GM18505 (cell line): ENCODE measurements at regions not wholly inside any gene's neighbourhood (a gene's known extent, or its start where the extent isn't known, plus 50 kb on each side); places are given as distances from the start of the nearest gene placed in this dataset.
"Not testable (repeated sequence)": the region's sequence is repeated elsewhere in the genome, so short reads cannot be mapped to it uniquely, and the experiment has no call there.

ENCODE experiments used
- ATAC-seq: cut with Tn5 transposase; IDR thresholded peaks from one replicate; pipeline ENCODE4 v1.9.1; 2021; ENCODE audit not compliant: unreplicated experiment
- POLR2A ChIP-seq: IDR thresholded peaks from 4 replicates; pipeline ENCODE4 v1.6.1; 2011; ENCODE audit warnings: borderline replicate concordance; ENCODE audit not compliant: insufficient read depth, insufficient read length; ENCODE audit errors: extremely low read depth

DNA sequence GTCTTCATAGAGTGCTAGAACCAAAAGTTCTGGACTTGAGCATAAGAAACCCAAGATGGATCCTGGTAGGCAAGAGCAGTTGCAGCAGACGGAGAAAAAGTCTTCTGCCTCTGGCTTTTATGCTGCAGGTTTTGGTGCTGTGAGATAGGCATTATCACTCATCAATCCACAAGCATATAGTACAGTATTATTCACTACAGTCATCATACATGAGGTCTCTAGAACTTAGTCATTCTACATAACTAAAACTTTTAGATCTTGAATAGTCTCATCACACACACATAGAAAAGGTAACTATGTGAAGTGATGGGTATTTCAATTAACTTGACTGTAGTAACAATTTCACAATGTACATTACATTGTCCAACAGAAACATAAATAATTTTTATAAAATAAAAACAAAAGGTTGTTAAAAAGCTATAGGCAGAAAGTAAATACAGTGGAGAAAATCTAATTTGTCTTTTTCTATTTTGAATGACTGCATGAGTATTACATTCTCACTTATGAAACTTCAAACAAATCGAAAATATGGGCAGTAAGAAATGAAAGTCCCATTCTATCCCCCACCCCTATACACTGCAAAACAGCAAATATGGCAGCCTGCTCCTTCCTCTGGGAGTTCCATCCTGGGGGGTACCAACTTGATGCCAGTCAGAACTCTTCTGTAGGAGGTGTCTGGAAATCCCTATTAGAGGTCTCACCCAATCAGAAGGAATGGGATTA, 534.3 kb upstream of the ACVR2A start:
- ATAC-seq: no peak
- TF ChIP-seq POLR2A: no peak

- TF ChIP-seq POLR2A: no peak
- peak; percentile 96 for ATAC-seq
Observed at GRCh38 chr2:147297820-147298219, 547.0 kb upstream of the ACVR2A start.

DNA sequence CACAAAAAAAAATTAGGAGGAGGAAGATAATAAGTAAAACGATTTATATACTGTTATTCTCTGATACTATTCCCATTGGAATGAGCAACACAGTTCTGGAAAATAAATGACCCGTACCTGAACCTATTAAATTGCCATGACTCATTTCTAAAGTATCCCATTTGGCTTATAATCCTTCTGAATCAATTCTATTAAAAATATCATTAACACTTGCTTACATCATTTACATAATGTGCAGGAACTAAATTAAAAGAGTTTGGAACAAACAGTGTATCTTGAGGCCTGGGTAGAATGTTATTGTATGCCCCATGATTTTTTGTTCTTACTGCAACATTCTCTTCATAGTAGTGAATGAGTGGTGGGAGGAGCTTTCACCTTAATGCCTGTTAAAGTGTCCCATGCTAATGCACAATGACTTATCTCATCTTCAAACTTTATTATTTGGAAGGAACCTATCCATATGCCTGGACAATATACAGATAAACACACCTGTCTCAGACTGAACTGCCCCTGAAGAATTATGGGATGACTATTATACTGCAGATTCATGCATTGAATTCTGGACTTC, 549.9 kb upstream of the ACVR2A start:
- no peak for ATAC-seq
- TF ChIP-seq POLR2A: no peak

GRCh38 chr2:147293991-147294824, 550.6 kb upstream of the ACVR2A start:
- ATAC-seq: no peak

GRCh38 chr2:147288131-147288530, 556.7 kb upstream of the ACVR2A start:
- ATAC-seq: no peak
- TF ChIP-seq POLR2A: no peak

More at GRCh38 chr2:147293991-147294824, 550.6 kb upstream of the ACVR2A start:
- no peak for TF ChIP-seq POLR2A

DNA sequence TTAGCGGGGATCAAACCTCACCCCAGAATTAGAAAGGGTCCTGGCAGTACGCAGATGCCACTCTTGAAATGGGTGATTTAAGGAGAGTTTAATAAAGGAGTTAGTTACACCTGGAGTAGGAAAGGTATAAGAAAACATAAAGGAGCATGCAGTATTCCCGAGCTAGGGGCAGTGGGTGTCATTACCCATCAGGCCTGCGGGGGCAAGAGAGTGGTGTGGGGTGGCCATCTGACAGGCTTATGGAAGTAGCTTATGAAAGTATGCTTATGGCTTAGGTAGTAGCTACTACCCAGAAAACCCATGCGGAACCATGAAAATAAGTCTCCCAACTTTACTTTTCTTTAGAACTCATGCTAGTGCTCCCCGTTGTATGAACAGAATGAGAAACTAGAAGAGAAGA, 568.9 kb upstream of the ACVR2A start:
- no peak for TF ChIP-seq POLR2A
- no peak for ATAC-seq

DNA sequence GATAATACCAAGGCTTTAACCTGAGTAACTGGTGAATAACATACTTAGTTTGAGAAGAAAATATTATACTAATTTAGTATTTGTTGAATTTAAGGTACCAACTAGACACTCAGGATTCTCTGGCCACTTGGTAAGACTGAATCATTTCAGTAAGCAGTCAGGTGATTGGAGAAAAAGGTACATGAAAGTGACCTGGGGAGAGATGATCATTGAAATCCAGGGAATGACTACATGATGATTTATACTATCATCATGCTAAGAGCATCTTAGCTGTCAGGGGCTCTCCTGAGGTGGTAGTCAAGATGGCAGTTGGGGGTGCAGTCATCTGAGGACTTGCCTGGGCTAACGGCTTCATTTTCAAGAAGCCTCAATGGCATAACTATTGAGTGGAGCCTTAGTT, 571.2 kb upstream of the ACVR2A start:
- no peak for ATAC-seq
- TF ChIP-seq POLR2A: no peak

- TF ChIP-seq POLR2A: no peak
- ATAC-seq: no peak
Observed at GRCh38 chr2:147273106-147273505, 571.7 kb upstream of the ACVR2A start.

- ATAC-seq: not testable (repeated sequence)
Observed at GRCh38 chr2:147269581-147269980, 575.2 kb upstream of the ACVR2A start.

GRCh38 chr2:147260241-147260640, 584.6 kb upstream of the ACVR2A start:
- no peak for ATAC-seq
- TF ChIP-seq POLR2A: no peak

DNA sequence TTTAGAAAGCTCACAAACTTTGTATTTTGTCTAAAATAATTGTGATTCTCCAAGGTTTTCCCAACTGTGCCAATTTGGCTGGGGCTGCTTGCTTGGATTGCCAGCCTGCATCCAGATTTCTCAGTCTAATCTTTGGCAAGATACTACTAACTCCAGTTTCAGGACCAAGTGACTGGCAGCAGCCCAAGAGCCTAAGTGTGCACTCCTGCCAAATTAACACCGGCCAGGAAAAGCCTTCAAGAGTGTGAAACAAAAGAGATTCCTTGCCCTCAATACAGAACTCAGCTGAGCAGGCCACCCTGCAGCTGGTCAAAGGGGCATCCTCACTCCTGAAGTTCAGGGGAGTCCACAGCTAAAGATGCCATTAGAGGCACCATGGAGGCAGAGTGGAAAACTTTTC, 589.0 kb upstream of the ACVR2A start:
- no peak for ATAC-seq
- TF ChIP-seq POLR2A: no peak

DNA sequence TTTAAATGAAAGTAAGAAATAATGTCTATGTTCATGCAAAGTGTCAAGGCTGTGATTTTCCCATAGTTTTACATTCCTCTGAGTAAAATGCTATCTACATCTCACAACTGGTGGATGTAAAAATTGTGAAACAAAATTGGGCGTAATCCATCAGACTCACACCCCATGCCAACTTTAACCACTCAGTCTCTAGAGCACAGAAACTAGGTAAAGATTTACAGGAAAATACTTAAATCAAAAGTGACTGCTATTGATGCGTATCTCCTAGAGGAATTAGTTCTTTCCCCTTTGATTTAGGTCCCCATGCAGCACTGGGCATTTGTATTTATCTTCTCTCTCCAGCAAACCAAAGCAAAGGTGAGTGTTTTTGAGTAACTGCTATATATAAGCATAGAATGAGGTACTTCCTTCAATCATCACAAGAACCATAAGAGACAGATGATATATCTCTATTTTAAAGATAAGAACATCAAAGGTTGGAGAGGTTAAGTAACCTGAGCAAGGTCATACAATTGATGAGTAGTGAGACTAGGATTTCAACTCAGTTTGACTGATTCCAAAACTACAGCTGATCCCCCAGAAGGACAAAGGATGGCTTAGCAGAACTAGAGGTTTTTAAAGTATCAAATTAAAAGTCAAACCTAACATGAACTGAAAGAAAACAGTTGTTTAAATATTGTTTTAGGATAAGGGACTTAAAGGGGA, 594.0 kb upstream of the ACVR2A start:
- peak; percentile 52 for ATAC-seq
- TF ChIP-seq POLR2A: no peak

DNA sequence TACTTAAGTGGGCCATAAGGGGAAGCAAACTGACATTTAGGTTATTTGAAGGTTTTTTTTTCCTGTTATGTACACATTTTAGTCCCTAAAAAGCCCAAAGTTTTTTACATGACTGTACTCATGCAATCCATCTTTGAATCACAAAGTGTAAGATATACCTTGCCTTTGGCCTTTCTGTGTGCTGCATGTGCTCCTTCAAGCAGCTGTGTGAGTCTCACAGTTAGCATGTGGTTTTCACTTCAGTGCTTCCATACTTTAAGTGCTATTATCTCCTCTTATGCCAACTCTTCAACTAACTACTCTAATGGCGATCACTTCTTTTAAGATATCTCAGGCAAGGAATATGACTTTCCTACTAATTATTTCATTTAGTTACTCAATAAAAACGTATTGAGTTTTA, 597.1 kb upstream of the ACVR2A start:
- no peak for TF ChIP-seq POLR2A
- no peak for ATAC-seq
